SIG-M5 treated with dmso at 0.1 percent for 504 hours (cell line): ENCODE measurements at regions not wholly inside any gene's neighbourhood (a gene's known extent, or its start where the extent isn't known, plus 50 kb on each side); places are given as distances from the start of the nearest gene placed in this dataset.

Experiments
- DNase-seq: peaks from one replicate; lab custom pipeline; 2025; ENCODE audit not compliant: unreplicated experiment; lab: John Stamatoyannopoulos, UW

DNA sequence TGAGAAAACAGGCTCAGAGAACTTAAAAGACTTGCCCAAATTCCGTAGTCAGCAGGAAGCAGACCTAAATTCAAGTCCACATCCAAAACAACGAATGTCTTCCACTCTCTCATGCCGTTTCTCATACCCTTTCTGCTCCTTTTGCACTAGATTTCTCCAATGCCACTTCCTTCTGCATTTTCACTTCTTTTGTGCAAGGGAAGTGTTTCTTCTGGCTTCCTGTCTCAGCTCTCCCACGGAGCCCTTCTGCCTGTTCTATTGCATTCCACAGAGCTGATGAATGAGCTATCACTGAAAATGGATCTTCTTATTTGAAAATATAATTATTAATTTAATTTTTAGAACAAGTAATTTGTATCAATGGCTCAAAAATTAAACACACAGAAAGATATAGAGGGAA lies 56.1 kb upstream of the STK24 start:
- peak; percentile 48 for DNase-seq

DNA sequence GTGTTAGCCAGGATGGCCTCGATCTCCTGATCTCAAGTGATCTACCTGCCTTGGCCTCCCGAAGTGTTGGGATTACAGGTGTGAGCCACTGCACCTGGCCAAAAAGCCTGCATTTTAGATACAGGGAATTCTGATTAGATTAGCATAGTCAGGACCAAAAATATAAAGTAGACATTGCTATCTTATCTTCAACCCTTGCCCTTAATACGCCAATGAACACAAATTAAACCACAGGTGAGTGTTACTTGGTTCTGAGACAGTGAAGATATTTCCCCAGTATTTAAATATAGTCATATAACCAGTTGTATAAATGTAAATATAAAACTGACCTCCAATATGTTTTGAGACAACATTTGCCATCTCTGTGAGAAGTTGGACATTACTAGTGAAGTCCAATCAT lies 52.1 kb upstream of the STK24 start:
- no peak for DNase-seq
